ENCODE measurements at regions not wholly inside any gene's neighbourhood (a gene's known extent, or its start where the extent isn't known, plus 50 kb on each side); places are given as distances from the start of the nearest gene placed in this dataset.

- TF ChIP-seq POLR2AphosphoS5 (IDR thresholded peaks at IDR 0.05), result no peak
- TF ChIP-seq, protein P1, sequence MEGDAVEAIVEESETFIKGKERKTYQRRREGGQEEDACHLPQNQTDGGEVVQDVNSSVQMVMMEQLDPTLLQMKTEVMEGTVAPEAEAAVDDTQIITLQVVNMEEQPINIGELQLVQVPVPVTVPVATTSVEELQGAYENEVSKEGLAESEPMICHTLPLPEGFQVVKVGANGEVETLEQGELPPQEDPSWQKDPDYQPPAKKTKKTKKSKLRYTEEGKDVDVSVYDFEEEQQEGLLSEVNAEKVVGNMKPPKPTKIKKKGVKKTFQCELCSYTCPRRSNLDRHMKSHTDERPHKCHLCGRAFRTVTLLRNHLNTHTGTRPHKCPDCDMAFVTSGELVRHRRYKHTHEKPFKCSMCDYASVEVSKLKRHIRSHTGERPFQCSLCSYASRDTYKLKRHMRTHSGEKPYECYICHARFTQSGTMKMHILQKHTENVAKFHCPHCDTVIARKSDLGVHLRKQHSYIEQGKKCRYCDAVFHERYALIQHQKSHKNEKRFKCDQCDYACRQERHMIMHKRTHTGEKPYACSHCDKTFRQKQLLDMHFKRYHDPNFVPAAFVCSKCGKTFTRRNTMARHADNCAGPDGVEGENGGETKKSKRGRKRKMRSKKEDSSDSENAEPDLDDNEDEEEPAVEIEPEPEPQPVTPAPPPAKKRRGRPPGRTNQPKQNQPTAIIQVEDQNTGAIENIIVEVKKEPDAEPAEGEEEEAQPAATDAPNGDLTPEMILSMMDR (IDR thresholded peaks at IDR 0.05), result no peak
- no peak for TF ChIP-seq POLR2A (IDR thresholded peaks at IDR 0.05)
These were observed 192.1 kb upstream of the KLF14 start for GRCh38 chr7:130926001-130926691.
